Fibroblast of skin of right biceps (primary cell): ENCODE measurements at regions not wholly inside any gene's neighbourhood (a gene's known extent, or its start where the extent isn't known, plus 50 kb on each side); places are given as distances from the start of the nearest gene placed in this dataset.

Experiments
- DNase-seq: peaks from one replicate; pipeline ENCODE4 v3.0.0-alpha.2; 2013

DNA sequence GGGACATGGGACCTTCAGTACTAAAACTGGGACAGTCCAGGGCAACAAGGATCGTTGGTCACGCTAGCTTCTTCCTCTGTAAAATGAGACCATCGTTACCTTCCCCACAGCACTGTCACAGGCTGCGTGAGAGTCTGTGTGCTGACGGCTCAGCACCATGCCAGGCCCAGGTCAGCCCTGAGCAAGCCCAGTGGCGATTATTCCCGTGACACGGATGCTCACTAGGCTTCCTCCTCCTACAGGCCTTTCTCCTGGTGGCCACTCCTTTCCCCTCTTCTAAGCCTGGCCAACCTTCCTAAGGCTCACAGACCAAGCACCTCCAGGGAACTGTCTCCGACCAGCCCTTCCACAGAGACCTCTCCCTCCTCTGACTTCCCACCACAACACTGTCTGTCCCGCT is 69.3 kb upstream of the RUNX3 start:
- no peak for DNase-seq

DNA sequence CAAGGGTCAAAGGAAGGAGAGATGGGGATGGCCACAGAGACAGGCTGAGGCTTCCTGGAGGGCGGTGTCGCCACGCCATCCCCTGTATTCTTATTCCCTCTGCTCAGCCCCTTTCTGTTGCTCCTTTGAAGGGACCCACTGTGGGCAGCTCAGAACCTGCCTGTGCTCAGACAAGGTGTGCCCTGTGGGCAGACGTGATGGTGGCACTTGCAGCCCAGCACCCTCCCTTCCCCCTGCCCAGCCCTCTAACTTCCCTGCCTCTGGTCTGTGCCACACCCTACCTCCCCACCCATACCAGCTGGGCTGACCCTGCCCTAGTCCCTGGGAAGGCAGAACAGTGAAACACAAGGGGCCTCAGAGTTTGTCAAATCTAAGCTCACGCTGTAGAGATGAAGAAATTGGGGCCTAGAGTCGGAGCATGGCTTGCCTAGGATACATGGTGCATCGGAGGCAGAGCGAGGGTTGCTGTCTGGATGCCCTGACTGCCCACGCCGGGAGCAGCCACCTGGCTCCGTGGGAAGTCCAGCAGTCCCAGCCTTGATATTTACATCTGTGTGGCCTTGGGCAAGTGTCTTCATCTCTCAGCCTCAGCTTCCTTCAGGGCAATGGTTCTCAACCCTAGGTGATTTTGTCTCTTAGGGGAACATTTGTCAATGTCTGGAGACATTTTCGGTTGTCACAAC is 68.6 kb upstream of the RUNX3 start:
- DNase-seq = no peak

DNA sequence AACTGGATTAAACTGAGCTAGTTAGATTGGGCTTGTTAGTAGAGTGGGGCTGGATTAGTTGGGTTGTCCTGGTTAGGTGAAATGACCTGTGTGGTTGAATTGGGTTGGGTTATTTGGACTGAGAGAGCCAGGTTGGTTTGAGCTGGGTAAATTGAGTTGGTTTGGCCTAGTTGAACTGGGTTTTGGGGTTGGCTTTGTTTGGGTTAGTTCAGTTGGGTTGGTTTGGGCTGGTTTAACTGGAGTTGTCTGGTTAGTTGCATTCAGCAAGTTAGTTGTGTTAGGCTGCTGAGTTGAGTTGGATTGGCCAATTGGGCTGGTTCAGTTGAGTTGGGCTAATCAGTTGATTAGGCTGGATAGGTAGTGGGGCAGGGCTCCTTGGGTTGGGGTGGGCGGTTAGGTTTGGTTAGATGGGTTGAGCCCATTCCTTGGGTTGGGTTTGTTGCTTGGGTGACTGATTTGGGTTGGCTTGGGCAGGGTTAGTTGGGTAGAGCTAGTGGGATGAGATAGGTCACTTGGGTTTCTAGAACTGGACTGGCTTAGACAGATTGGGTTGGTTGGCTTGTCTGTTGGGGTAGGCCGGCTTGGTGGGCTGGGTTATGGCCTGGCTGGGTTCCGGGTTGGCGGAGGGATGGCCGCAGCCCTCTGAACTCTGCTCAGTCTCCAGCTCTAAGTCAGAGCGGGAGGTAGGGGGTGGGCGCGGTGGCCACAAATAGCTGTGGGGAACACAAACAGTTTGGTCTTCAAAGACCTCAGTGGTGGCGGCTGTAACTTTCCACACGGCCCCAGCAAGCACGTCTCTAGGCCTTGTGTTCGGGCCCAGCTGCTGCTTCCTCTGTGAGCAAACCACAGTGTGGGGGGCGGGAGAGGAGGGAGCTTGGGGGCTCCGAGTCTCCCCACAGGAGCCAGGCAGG is 67.2 kb upstream of the RUNX3 start:
- DNase-seq = no peak

DNA sequence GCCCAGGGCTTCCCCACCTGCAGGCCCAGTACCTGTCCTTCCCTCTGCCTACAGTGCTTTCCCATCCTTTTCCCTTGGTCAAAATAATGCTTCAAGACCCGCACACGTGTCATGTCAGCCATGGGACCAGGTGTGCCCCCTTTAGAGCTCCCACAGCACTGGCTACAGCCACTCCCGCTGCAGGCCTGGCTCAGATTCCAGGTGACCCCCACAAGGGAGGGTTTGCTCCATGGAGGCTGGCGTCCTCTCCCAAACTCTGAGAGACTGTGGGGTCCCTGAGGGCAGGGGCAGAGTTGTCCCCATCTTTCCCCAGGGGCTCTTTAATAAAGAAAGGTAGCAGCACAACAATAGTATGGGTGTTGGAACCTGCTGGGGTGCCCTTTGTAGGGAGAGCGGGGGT is 66.4 kb upstream of the RUNX3 start:
- DNase-seq = no peak

DNA sequence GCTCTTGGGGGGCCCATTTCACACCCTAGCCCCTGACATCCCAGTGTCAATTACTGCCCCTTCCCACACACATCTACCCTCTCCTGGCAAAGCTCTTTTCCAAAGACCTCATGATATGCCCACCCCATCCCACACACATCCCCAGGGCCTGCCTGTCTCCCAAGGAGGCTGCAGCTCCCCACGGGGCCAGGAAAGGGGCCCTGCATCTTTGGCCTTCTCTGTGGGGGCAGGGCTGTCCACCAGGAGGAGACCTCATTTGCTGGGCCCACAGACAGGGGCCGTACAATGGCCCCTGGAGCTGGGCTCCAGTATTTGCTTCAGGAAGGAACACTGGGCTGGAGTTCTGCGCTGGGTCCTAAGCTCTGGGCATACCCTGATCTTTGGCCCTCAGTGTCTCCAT is 65.6 kb upstream of the RUNX3 start:
- no peak for DNase-seq

DNA sequence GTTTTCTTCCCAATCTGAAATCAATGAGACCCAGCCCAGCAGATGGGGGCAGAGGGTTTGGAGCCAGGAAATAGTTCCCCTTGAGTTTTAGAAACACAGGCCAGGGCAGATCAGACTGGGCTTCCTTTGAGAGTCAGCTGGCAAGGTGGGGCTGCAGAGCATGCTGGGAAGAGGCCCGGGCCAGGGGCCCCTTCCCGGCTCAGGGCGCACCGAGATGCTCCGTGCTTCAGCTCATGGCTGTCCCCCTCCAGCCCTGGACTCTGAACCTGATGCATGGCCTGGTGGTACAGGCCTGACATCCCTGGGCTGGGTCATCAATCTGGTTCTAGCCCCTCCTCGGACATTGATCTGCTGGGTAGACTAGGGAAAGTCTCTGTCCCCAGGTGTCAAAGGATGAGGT is 65.1 kb upstream of the RUNX3 start:
- DNase-seq = no peak

DNA sequence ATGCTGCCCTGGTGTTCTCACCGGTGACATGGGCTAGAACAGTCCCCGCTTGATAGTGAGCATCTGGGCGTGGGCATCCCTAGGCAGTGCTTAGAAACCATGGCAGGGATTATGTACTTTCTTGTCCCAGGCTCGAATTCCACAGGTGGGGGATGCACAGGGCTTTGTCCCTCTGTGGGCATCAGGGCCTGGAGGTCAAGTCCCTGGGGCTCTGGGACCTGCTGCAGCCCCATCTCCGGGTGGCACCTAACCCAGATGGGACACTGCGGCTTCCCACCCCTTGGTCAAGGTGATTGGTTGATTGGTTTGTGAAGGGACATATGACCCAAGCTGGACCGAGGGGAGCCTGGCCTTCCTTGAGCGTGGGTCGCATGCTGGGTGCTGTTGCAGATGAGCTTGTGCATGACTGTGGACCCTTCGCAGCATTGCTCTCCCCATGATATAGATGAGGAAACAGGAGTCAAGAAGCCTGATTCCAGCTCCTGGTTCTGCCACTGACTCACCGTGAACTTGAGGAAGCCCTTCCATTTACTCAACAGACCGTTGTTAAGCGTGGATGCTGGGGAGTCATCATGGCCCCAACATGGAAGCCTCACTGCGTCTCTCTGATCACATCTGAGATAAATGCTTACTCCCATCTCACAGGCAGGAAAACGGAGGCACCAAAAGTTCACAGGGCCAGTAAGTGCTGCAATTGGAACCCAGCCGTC is 64.0 kb upstream of the RUNX3 start:
- no peak for DNase-seq

DNA sequence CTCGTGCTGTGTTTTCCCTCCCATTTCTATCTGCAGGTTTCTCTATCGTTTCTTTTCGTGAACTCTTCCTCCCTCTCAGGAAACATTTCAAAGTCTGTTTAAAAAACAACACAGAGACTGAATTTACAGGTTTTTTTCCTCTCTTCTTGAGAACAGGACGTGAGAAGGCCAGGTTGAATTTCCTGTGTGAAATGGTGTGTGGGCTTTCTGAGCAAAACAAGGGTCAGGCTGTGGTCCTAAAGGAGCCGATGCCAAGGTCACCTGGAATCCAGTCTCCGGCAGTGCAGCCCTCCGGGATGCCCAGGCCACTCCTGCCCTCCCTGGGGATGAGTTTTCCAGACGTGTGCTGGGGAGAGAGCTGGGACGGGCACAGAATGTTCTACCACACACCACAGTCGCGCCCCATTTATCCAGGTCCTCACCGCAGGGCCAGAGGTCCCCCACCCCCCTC is 62.7 kb upstream of the RUNX3 start:
- no peak for DNase-seq

DNA sequence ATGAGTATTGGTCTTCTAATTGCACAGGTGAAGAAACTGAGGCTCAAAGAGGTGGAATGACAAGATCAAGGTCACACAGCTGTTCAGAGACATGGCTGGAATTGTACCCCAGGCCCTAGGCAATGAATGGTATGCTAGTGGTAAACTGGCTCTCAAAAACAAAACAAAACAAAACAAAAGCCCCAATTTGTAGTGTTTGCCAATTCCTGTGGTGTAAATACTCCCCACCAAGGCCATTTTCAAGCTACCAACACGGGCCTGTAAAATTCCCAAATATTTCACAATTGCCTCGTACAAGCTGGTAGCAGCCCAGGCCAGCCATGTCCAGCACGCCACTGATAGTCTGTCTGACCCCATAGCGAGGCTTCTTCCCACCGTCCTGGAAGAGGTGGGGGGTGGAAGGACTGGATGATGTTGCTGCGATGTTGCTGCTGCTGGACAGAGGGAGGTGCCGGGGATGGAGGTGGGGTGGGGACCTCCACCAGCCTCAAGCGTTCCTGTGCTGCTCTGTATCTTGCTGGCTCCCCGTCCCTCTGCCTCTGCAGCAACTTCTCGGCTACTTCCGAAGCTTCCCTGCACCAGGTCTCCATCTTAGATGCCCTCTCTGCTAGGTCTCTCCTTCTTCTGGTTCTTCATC is 62.2 kb upstream of the RUNX3 start:
- no peak for DNase-seq

DNA sequence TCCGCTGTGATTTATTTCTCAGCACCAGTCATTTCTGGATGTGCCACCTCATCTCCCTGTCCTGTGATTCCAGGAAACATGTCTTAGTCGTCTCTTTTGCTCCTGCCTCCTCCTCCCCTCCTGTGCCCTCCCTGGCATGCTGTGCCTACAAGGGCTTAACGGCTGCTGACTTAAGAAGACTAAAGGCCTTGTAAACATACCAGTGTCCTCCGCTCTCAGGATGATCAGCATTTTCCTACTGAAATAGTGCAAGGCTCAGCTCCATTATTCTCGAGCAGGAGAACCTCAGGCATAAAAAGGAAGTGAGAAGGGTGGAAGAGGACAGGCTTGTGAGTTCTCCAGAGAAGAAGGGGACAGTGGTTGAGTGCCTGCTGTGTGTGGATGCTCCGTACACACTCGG is 61.6 kb upstream of the RUNX3 start:
- no peak for DNase-seq

DNA sequence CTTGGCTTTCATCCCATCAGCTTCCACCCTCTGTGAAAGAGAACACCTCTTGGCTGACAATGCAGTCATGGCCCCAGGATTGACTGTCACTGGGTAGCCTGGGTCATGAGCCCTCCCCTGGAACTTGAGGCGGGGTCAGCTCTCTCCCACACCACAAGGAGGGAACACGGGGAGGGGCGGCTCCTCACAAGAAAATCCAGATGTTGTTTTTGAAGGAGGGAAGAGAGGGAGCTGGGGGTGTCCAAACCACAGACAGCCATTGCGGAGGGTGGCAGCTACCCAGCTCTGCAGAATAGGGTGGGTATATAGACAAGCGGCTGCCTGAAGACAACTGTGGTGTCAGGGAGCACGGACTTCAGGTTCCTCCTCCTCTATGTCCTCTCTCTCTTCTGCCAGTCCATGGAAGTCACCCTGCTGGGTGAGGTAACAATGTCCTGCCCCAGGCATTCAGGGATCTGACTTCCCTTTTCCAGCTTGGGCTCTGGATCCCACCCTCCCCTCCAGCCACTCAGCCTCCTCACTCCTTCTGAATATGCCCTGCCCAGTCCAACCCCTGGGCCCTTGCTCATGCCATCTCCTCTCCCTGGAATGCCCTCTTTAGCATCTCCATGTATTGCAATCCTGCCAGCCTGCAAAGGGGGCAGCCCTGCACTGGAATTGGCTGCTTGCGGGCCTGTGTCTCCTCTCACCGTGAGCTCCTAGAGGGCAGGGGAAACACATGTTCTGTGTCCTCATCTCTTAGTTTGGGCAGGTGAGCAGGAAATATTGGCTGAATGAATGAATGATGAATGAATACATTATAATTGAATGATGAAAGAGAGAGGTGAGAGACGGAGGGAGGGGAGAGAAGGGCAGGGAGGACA is 60.9 kb upstream of the RUNX3 start:
- DNase-seq = no peak

DNA sequence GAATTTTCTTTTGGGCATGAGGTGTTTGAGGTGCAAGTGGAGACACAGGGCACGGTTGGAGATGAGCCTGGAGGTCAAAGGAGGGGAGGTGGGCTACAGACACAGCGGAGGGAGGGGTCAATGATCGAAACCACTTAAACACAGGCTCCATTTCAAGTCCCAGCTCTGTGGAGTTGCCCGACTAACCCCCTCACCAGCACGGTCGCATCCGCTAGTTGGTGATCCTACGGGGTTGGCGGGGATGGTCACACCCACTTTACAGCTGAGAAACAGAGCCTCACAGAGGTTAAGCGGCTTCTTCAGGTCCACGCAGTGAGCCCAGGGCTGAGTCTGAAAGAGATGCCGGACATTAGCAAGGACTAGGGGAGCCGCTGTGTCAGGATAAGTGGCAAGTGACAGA is 60.1 kb upstream of the RUNX3 start:
- DNase-seq = no peak

DNA sequence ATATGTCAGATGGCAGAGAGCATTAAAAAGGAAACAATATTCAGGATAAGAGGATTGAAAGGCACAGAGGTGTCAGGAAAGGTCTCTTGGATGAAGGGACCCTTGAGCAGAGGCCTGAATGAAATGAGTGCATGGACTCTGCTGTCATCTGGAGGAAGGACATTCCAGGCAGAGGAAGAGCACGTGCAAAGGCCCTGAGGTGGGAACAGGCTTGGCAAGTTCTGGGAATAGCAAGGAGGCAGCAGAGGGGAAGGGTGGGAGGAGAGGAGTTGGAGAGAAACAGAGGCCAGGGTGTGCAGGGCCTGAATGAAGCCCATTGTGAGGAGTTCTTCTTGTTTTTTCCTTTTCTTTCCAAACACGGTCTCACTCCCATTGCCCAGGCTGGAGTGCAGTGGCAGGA is 59.0 kb upstream of the RUNX3 start:
- no peak for DNase-seq

DNA sequence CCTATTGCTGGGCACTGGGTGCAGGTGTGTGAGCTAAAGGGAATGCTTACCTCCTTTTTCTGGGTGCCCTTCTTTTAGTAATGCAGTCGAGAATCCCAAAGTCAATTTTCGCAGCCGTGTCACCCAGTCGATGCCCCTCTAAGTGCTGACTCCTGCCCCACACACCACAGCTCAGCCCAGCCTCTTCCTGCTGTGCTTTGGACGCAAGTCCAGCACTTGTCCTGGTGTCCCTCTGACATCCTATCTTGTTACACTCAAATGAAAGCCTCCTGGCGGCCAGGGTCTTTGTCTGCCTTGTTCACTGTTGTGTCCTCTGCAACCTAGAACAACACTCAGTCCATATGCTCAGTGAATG is 58.5 kb upstream of the RUNX3 start:
- DNase-seq = no peak

DNA sequence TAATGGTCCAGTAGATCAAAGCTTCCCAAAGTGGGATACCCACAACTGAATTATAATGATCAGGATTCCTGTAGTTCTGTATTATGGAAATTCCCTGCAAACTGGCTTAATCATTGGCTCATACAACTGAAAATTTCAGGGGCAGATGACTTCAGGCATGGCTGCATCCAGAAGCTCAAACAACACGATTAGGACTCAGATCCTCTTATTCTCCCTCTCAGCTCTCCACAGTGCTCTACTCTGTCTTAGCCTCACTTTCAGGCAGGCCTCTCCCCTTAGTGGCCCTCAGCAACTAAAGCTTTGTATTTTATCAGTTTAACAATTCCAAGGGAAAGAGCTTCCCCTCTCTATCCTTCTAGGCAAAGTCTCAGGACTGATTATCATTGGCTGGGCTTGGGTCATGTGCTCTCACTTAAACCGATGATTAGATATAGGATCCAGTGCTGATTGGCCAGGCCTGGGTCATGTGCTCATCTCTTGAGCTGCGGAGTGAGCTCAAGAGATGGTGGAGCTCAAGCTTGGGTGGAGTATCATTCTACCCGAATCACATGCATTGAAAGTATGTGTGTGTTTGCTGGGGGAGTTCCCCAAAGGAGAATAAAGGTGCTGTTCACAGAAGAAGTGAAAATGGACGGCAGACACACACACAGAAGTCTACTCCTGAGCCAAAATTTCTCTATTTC is 57.9 kb upstream of the RUNX3 start:
- no peak for DNase-seq

DNA sequence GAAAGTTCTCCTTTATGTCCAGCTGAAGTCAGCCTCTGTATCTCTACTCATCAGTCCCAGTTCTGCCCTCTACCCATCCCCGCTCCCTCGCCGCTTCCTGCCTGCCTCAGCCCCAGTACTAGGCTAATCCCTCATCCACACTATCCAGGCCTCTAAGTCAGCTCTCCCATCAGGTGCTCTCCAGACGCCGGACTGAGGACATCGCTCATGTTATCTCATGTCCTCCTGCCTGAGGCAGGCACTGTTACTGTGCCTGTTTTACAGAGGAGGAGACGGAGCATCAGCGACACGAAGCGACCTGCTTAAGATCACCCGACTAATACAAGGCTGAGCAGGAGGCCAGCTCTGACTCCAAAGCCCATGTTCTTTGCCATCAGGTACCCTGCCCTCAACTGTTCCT is 57.3 kb upstream of the RUNX3 start:
- no peak for DNase-seq

DNA sequence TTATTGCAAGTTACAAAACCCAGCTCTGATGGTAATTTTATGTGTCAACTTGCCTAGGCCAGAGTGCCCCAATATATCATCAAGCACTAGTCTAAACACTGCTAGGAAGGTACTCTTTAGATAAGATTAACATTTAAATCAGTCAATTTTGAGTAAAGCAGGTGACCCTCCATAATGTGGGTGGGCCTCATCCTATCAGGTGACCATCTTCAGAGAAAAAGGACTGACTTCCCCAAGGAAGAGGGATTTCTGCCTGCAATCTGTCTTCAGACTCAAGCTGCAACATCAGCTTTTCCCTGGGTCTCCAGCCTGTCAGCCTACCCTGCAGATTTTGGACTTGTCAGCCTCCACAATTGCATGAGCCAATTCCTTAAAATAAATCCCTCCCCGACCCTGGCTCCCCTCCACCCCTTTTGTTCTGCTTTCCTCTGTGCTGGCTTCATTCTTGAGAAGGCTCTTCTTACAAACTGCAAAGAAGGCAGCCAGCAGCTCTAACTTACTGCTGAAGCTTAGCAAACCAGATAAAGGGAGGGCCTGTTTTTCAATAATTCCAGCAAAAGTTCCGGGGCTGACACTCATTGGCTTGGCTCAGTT is 56.4 kb upstream of the RUNX3 start:
- no peak for DNase-seq

DNA sequence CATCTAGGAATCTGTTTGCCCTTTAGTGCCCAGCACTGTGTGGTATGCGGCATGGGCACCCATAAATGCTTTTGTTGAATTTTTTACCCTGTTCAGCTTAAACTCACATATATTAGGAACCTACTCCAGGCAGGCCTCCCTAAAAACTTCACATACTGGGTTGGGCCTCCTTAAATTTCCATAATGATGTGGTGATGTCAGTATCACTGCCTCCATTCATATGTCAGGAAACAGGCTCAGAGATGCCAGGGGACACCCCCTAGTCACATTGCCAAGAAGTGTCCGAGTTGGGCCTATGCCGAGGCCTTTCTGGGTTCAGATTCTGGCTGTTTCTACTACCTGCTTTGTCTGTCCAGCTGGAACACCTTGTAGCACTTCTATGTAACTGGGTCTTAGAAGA is 55.7 kb upstream of the RUNX3 start:
- no peak for DNase-seq

DNA sequence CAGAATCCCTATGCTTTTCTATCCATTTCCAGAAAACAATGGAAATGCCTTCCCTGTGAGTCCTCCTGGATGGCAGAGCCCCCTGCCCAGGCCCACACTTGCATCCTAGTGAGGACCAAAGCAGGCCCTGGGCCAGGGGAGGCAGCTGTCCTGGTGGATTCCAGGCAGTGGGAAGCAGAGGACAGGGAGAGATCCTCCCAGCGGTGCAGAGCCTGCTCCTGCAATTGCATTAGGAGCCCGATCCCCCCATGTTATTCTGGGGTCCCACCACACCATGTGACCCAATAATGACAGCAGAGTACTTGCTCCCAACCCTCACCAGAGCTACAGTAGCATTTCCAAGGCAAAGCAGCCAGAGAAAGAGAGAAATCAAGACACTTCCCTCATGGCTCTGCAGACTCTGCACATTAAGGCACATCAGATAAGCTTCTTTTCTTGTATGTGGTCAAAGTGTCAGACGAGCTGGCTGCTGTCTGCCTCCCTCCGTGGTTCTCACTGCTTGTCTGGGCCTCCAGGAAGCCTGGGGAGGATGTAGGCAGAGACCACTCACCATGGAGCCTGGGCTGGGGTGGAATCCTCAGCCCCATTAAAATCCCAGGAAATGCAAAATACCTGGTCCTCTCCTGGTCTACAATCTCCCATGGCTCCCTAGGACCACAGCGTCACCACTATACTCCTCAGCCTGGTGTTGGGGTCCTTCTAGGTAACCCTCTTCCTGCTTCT is 54.9 kb upstream of the RUNX3 start:
- DNase-seq = no peak

DNA sequence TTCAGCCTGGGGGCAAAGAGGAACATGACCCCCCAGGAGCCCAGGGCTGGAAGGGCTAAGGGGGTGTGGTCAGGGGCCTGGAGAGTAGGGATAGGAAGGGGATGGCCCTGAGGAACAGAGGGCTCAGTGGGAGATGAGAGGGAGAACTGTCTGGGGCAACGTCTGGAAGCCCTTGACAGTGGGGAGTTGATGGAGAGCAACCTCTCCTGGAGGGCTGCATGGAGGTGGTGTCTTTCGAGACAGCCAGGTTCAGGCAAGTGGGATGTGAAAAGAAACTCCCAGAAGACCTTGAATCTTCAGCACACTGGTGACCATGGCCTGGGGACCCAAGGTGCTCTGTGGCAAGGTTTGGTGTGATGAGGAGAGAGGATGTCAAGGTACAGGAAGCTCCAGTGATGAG is 54.2 kb upstream of the RUNX3 start:
- DNase-seq = no peak
